Hepatocyte (in vitro differentiated cells): ENCODE measurements at regions not wholly inside any gene's neighbourhood (a gene's known extent, or its start where the extent isn't known, plus 50 kb on each side); places are given as distances from the start of the nearest gene placed in this dataset.

ENCODE experiments used
- EZH2 ChIP-seq: fragments of 200-600 bp; sonication (generic); IDR thresholded peaks from 2 replicates; pipeline ENCODE4 v1.6.1; 2016; ENCODE audit warnings: antibody characterized with exemption, mild to moderate bottlenecking, borderline replicate concordance
- EZH2phosphoT487 ChIP-seq: fragments of 200-600 bp; sonication (generic); IDR thresholded peaks from one replicate; pipeline ENCODE4 v1.6.1; 2018; ENCODE audit warnings: antibody characterized with exemption, mild to moderate bottlenecking, low read depth, moderate library complexity; ENCODE audit not compliant: unreplicated experiment, severe bottlenecking
- TF ChIP-seq, protein P1 (sequence below): fragments of 200-600 bp; sonication (generic); IDR thresholded peaks from 2 replicates; pipeline ENCODE4 v1.5.1; 2016; ENCODE audit warnings: antibody characterized with exemption, mild to moderate bottlenecking; ENCODE audit not compliant: poor library complexity

GRCh38 chr13:109873351-109874123 lies 87.2 kb upstream of the IRS2 start:
- TF ChIP-seq EZH2phosphoT487 (no peak), EZH2 (no peak)
- TF ChIP-seq, protein P1, sequence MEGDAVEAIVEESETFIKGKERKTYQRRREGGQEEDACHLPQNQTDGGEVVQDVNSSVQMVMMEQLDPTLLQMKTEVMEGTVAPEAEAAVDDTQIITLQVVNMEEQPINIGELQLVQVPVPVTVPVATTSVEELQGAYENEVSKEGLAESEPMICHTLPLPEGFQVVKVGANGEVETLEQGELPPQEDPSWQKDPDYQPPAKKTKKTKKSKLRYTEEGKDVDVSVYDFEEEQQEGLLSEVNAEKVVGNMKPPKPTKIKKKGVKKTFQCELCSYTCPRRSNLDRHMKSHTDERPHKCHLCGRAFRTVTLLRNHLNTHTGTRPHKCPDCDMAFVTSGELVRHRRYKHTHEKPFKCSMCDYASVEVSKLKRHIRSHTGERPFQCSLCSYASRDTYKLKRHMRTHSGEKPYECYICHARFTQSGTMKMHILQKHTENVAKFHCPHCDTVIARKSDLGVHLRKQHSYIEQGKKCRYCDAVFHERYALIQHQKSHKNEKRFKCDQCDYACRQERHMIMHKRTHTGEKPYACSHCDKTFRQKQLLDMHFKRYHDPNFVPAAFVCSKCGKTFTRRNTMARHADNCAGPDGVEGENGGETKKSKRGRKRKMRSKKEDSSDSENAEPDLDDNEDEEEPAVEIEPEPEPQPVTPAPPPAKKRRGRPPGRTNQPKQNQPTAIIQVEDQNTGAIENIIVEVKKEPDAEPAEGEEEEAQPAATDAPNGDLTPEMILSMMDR = no peak
